ENCODE measurements at regions not wholly inside any gene's neighbourhood (a gene's known extent, or its start where the extent isn't known, plus 50 kb on each side); places are given as distances from the start of the nearest gene placed in this dataset.

GRCh38 chr5:128736553-128736952, 198.5 kb upstream of the FBN2 start:
- peak; percentile 32 for DNase-seq

- peak; percentile 34 for DNase-seq
Measured at GRCh38 chr5:128749136-128749898, 211.3 kb upstream of the FBN2 start.

GRCh38 chr5:128750155-128750554, 212.1 kb upstream of the FBN2 start:
- DNase-seq = no peak

DNA sequence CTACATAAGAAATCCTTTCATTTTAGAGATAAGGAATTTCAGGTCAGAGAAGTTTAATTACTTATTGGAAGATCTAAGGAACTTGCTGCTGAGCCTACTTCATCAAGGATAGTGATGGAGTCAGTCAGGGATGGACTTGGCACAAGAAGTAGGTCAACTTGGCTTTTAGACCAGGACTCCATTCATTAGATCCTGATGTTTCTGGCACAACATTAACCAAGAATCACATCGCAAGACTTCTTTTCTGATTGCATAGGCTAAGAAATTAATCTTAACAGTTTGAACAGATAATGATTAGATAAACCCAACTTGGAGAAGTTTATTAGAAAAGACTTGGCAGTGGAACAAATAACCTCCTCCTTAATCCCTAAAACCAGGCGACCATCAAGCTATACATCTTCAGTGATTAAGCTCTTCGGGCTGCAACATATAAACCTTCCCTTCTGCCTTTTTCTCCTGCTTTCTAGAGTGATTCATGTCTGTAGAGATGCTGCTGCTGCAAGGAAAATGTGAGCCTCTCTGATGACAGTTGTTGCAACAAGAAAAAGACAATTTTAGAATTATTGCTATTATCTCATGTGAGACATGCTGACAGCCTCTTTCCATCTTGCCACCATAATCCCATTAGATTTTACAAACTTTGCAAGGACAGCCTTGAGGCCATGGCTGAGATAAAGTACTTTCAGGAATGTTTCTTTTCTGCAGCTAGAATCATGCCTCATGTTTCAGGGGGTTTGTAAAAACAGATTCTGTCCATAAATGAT, 207.9 kb upstream of the SLC27A6 start:
- no peak for DNase-seq

- DNase-seq = peak; percentile 46
Measured at GRCh38 chr5:128762661-128763306, 202.5 kb upstream of the SLC27A6 start.

DNA sequence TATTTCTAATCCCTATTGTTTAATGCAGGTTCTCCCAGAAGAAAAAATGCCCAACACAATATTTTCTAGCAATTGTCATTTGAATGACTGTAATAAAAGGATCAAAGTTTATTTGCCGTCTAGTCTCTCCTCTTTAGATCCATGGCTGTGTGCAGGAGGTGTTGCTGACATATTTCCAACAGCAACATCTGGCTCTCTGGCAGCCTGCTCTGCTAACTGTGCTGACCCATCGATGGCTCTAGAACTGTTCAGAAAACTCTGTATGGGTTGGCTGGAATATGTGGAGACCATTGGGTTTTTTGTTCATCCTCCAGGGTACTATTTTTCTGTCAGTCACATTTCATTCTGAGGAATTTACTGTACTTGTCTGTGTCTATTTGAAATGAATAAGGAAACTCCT, 202.0 kb upstream of the SLC27A6 start:
- DNase-seq = peak; percentile 82

DNA sequence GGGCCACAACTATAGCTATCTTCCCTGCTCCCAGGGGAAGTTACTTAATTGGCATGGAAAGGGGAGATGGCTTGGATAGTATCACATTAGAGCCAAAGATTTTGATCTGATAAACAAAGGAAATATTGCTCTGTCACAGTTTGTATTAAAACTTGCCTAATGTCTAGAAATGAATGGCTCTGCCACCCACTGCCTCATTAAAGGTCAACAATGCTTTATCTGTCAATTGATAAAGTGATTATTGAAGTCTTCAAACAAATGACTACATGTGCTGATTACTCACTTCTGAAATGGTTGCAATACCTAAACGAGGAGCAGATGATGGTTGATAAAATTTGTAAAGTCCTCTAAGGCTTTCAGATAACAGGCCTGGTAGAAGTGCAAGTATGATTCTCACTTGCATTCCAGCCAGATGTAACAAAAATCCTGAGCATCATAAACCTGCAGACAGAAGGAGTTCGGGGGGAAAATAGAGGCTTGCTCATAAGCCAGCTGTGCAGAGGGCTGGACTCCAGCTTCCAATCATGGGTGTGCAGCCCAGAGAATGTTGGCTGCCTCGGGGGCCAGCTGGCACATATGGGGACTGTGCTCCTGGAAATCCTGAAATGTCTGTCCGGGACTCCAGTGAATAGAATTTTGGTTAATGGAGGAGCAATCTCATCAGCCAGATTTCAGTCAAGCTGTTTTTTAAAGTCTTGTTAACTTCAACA, 200.5 kb upstream of the SLC27A6 start:
- DNase-seq = peak; percentile 87

DNA sequence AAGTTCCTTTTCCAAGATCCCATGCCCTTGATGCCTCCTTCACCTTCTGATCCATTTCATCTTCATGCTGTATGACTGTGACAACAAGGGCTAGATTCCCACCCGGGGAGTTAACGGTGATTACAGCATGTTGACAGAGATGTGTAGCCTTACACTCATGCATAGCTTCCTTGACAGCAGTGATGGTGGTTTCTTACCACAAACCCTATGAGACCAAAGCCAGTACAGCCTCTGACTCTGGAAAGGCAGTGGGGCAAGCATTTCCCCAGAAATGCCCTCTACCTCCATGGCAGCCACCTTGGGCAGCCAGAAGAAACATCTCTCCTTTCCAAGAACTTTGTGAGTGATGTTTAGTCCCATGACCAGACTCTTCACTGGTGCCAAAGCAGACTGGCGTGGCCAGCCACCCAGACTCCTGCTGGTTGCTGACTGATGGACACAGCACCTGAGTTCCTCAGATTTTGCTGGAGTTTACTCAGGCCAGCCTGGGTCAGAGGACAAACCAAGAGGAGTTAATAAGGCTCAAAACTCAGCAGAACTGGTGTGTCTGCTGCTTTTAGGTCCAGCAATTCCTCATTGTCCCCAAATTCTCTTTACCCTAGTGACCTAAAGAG, 199.7 kb upstream of the SLC27A6 start:
- DNase-seq = peak; percentile 21

DNA sequence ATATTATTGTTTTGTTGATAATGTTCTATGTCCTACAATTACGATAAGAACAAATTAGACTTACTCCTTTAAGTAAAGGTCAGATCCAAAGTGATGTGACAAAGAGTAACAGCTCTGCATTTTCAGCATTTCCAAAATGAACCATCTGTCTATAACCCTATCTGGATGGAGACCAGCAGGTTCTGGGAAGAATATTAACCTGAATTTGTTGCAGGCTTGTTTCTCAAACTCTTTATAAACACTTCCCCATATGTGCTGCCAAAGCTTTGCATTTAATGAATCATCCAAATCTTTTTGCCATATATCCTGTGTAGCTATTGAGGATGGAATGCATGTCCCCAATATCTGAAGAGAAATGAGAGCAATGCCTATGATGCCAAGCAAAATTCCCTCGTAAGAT, 198.9 kb upstream of the SLC27A6 start:
- no peak for DNase-seq

- no peak for DNase-seq
Measured at GRCh38 chr5:128770907-128771306, 194.4 kb upstream of the SLC27A6 start.

- peak; percentile 32 for DNase-seq
Measured at GRCh38 chr5:128772356-128772755, 192.9 kb upstream of the SLC27A6 start.

DNA sequence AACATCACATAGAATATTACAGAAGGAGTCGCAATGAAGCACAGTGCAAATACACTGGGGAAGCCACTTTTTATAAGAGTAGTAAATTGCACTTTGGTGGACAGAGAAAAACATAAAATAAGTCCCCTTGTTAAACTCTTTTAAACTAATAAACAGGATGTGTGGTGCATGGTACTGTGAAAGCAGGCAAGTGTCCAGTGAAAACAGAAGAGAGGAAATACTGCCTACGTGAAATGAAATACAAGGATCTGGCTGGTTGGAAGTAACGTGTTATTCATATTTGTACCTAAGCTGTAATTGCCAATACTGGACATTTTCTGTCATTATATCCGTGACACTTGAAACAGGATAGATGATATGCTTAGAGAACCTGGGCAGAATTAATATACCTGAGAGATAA, 191.9 kb upstream of the SLC27A6 start:
- DNase-seq = no peak

- DNase-seq = no peak
Measured at GRCh38 chr5:128774605-128775004, 190.7 kb upstream of the SLC27A6 start.

DNA sequence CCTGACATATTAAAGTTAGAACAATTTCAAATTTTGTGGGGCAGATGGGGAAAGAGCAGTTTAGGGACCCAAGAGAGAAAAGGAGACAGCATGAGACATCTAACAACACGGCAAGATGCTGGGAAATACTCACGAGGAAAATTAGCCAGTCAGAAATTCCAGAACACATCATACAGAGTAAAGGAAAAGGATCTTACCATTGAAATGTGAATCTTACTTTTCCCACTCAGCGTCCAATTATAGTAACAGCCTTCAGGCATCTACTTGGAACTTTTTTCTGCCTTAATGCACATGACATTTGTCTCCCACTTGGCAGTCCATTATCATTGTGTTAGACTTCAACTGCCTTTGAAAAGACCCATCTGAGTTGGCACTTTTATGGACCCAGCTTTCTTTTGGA, 189.7 kb upstream of the SLC27A6 start:
- DNase-seq = no peak

DNA sequence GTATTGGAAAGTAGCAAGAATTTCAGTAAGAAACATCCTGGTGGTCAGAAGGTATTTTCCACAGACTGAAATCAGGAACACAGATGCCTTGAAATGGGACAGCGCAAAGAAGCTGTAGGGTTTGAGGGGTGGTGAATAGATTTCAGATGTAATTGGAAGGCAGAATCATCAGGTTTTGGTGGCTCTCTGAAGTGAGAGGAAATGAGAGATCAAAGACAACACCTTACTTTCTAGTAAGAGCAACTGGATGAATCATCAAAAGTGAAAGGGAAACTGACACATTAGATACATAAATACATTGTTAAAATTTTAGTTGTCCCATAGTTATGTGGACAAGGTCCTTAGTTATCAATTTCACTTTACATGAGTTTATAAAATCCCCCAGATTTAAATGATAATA, 188.2 kb upstream of the SLC27A6 start:
- DNase-seq = no peak

GRCh38 chr5:128778474-128778873, 186.8 kb upstream of the SLC27A6 start:
- no peak for DNase-seq

DNA sequence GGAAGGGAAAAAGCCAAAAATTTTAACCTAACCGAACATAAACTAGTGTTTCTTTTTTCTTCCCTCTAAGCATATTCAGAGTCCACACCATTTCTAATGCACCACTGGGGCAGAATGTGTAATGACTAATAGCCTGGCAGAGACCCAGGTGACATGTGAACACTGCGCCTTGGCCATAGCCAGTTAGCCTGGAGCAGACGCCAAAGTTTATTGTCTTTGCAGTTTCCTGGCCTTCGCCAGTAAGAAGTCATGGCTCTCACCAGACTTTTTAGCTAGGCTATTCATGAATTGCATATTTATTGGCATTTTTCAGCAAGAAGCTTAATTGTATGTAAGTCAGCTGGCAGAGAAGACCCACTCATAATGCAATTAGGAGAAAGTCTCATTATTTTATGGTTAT, 182.8 kb upstream of the SLC27A6 start:
- DNase-seq = peak; percentile 83

GRCh38 chr5:128784726-128785125, 180.6 kb upstream of the SLC27A6 start:
- DNase-seq = no peak

DNA sequence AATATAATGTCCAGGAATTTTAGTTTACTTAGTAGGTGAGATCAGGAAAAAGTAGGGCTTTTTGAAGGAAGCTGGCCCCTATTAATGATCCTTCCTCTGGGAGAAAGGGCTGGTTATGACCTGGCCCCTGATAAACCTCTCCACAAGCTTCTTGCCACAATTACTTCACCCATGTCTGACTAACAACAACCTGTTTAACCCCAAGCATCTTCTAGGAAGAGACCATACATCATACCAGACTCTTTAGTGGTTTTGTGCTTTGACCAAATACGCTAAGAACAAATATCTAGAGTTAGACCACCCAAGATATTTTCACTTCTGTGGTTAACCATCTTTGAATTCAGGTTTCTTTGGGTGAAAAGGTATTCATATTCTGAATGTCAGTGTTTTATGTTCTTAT, 174.0 kb upstream of the SLC27A6 start:
- DNase-seq = no peak

- no peak for DNase-seq
Measured at GRCh38 chr5:128796506-128796905, 168.8 kb upstream of the SLC27A6 start.

DNA sequence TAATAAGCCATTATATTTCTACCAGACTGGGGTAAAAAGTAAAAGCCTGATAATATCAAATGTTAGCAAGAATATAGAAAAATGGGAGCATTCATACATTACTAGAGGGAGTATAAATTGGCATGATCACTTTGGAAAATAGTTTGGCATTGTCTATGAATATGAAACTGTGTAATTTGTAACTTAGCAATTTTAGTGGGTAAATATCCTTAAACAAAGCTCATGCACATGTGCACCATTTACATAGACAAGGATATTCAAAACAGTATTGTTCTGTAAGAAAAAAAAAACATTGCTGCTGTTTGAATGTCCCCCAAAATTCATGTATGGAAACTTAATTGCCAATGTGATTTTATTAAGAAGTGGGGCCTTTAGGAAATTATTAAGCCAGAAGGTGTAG, 166.4 kb upstream of the SLC27A6 start:
- no peak for DNase-seq

GRCh38 chr5:128799945-128800344, 165.3 kb upstream of the SLC27A6 start:
- DNase-seq = no peak

DNA sequence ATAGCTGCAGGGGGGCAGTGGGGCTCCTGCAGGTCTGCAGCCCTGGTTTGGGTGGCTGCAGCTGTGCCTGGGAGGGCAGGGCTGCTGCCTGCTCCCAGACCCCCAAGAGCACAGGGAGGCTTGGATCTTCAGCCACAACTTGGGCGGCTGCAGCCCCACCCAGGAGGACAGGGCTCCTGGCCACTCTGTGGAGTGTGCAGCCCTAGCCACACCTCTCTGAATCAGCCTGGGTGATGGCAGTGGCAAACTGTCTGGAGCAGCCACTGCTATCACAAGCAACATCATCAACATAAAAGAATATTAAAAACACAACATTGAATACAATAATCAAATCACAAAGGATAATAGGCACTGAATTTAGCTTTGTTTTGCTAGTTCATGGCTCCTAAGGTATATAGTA, 164.9 kb upstream of the SLC27A6 start:
- DNase-seq = no peak
